Activated CD4-positive, alpha-beta T cell treated with anti-CD3 and anti-CD28 coated beads, Interleukin-2, amount 50 U/mL, for 4 hours (primary cell): ENCODE measurements at regions not wholly inside any gene's neighbourhood (a gene's known extent, or its start where the extent isn't known, plus 50 kb on each side); places are given as distances from the start of the nearest gene placed in this dataset.

Experiments
- DNase-seq, 2 experiments: peaks; one replicate each; pipeline ENCODE4 v3.0.0-alpha.2; 2020

DNA sequence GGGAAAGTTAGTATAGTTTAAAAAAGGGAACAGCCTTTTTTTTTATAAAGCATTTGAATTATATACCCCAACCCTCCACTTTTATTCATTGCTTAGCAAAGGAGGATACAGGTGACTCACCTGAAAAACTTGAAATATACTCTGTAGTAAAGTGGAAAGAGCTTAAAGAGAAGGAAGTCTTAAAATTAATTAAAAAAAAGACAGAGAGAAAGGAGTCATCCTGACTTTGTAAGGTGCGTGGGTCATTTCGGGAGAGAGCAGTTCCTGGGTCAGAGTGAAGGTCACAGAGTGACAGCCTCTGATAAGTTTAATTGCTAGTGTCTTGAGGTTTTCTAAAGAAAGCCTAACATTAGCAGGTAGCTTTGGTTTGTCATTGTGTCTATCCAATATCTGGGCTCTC, 310.3 kb downstream of the KLF5 start:
- no peak for DNase-seq

DNA sequence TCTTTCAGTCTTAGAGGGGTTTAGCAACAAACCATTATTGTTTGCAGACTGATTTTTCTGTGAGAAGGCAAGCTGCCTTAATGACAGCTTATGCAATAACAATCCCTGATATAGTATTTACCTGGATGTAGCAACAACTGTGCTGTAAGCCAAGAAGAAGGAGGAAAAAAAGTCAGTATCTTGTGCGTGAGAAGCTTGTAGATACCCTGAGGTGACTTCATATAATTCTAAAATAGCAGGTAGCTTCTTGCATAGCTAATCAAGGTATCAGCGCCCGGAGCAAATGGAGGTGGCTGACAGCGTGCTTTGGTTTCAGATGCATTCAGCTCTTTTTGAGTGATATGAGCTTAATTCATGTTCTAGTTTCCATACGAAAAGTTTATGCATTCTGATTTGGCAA, 309.8 kb downstream of the KLF5 start:
- DNase-seq = no peak

DNA sequence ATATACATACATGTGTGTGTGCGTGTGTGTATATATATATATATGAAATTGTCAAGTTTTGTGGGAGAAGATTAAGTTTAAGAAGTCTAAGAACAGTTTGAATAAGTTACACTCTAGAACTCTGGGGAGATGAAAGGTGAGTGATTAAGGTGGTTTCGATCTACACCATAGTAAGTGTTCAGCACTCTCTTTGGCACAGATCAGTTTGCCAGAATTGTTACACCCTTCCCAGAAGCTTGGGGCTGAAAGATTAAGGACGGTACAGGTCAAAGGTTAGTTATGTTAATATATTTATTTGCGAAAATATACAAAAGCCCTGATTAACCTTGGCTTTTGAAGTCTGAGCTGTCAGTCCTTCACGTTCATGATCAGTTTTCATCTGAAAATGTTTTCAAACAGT, 309.1 kb downstream of the KLF5 start:
- no peak for DNase-seq

DNA sequence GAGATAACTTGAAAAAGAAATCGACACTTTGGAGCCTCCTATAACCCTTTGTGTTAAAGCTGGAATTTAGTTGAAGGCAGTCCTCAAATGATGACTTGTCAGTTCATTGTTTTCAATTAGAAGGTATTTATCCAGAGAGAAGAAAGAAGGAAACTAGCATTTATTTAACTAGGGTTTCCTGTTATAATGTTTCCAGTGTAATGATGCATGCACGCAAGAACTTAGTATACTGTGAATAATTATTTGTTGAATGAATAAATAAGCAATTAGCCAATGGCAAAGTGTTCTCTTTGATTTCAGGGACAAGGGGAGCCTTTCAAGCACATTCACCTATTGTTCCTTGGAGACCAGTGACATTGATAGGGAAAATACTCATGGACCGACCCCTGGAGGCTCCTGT, 307.4 kb downstream of the KLF5 start:
- DNase-seq = no peak

DNA sequence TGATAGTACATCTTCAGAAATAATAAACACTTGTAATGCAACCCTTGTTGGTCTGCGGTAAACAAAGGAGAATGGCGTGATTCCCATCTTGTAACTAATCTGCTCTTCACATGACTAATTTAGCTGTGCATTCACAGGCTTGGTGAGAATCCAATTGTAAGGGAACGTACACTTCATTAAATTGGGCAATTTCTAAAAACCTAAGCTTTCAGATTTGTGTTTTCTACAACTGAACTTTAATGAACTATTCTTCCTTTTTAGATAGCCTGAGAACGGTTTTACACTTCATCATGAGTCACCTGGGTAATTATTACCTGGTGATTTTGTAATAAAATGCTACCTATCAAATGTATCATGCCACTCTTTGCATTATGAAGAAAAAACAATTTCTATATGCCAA, 306.9 kb downstream of the KLF5 start:
- no peak for DNase-seq

DNA sequence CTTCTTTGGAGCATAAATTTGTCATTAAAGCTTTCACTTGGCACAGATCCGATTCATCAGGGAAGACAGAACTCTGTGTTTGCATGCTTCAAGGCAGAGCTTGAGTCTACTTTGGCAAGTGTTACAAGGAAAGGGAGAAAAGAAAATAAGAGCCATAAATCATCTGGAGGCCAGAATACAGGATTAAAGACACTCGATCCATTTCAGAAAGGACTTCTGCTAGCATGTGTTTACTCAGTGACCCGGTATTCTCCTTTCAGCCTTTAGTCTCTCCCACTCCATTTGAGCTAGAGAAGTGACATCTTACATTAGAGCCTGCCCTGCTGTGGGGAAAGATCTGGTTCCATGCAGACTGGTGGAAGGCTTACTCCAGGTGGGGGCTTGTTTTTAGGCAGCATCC, 306.4 kb downstream of the KLF5 start:
- no peak for DNase-seq

DNA sequence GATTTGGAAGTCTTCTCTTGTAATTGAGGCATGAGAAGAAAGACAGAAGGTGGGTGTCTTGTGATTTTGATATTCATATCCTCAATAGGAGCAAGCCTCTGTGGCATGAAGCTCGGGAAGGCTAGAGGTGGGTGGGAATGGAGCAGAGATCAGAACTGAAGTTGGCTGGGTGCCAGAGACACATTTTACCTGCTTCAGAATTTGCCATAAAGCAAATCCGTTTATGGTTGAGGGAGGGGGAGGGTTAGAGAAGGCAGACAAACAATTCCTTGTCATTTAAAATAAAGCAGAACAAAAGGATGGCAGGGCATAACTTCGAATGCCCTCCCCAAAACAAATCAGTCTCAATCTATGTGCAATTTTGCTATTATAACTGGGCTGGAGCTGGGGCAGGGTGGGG, 305.9 kb downstream of the KLF5 start:
- DNase-seq = no peak

DNA sequence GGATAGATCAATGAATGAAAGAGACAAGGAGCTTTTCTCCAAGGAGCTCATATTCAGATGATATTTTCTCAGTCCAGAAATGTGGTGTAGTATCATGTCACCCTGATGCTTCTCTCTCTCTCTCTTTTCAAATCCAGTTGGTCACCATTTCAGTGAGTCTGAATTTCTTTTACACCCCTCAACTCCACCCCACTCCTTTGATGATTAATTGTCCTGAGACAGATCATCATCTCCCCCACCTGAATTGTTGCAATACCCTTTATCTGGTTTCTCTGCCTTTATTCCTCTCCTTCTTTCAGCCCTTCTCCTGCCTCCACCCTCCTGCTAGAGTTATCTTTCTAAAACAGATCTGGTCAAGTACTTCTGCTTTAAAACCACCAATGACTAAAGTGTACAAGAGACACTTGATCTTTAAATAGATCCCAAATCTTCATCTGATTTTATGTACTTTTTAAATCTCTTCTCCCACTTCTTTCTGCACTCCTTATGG, 299.8 kb downstream of the KLF5 start:
- no peak for DNase-seq

DNA sequence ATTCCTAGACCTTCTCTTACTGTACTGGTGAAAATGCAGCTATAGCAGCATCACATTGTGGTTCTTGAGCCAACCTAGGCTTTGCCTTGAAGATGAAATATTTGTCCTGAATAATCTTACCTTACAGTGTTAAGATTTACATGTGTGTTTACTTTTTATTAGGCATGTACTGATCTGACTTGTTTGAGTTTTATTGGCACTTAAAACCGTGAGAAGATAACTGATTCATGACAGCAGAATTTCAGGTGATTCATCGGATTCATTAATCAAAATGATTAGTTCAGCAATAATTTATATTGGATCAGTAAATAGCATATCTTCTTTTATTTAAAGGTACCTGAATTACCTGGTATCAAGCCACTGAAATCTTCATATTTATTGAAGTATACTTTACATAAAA, 296.3 kb downstream of the KLF5 start:
- DNase-seq = no peak

DNA sequence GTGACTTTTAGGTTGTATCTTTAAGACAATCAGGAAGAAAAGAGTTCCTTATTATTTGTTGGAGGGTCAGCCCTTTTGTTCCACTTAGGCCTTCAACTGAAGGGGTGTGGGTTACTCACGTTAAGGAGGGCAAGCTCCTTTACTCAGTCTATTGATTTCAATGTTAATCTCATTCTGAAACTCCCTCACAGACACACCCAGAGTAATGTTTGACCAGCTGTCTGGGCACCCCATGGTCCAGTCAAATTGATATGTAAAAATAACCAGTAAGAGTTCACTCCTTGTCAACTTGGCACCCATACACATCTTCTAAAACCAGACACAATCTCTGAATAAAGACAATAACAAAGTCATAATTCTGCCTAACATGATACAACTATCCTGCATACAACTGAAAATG, 292.9 kb downstream of the KLF5 start:
- no peak for DNase-seq

DNA sequence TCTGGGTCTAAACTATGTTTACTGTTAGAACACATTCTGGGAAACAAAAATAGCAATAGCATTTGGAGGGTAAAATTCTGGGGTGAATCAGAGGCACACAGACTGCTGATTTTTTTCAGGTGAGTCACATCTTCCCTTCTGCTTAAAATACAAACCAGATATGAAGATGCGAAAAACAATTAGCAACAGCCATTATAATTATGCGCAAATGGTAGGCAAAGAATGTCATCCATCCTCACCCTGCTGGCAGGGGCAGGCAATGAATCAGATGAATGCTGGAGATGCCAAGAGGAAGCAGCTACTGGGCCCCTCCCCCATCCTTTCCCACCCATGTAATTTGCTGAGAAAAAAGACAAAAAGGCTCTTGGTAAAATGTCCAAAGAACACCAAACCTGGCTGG, 282.9 kb downstream of the KLF5 start:
- no peak for DNase-seq

DNA sequence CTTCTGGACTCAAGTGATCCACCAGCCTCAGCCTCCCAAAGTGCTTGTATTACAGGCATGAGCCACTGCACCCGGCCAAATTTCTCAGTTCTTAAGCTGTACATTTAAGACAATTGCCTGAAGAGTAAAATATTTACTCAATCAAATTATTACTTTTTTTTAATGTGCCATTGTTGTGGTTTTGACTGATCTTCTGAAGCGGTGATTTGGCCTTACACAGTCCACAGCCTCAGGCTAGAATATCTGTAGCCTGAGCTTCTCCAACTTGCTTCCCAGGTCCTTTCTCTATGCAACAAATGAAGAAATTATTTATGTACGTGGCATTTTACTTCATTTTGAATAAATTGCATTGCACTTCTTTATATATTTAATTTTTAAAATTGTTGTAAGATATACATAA, 281.3 kb downstream of the KLF5 start:
- no peak for DNase-seq

DNA sequence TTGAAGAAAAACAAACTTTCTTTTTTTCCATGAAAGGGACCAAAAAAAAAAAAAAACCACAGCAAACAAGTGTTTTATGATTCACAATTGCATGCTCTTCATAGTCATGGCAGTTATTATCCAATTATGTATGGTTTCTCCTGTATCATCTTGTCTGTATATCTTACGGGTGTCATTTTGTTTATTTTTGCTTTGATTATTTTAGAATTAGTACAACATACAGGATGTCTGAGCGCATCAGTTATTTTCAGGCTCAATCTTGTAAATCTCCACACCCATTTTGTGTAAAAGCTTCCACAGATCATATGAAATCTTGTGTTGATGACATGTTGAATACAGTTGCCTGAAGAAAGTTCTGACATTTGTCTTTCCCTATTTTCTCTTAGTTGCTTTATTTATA, 280.3 kb downstream of the KLF5 start:
- DNase-seq = no peak

DNA sequence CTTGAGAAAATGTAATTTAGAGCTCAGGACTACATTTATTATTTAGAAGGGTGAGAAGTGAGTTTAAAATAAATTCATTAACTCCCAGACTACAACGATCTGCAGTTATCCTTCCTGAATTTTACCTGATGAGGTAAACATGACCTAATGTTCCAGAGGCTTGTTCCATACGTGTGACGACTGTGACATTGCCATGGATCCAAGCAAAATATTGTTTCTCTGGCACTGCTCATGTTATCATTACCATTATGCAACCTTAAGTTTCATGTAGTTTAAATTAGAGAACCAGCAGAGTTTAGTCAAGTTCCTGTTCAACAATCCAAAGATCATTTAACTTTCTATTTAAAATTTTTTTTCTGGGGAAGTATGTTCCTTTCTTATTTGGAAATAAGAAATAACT, 279.6 kb downstream of the KLF5 start:
- no peak for DNase-seq

DNA sequence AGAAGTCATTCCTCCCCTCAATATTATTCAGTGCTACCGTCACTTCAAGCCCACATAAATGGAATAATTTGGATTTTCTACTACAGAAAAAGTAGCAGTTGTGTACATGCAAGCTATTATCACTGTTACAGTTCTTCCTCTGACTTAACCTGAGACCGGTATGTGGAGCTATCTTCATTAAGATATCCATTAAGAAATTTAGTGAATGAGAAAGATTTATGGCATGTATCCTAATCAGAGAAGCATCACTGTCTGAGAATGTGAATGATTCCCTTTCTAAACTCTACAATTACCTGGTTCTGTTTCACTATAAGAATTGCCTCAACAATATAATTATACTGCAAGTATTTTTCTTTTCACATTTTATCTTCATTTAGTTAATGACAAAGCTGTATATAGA, 278.7 kb downstream of the KLF5 start:
- DNase-seq = no peak

DNA sequence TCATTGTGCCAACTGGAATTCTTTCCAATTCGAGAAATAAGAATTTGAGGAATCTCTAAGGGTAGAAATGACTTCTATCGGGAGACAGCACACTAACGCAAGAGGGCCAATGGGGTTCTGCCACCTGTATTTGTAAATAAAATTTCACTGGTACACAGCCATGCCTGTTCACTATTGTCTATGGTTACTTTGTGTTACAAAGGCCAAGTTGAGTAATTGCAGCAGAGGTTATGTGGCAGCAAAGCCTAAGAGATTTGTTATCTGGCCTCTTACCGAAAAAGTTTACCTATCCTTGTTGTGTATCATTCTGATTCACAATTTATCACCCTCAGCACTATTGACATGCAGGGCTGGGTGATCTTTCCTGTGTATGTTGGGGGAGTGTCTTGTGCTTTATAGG, 278.0 kb downstream of the KLF5 start:
- DNase-seq = no peak

DNA sequence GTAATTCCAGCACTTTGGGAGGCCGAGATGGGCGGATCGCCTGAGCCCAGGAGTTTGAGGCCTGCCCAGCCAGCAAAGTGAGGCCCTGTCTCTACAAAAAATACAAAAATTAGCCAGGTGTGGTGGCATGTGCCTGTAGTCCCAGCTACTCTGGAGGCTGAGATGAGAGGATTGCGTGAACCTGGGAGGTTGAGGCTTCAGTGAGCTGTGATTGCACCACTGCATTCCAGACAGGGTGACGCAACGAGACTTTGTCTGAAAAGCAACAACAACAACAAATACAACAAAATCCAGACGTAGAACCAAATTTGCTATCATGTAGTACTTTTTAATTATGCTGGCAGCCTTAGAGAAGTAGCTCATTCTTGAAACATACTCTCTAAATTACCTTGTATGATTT, 277.1 kb downstream of the KLF5 start:
- DNase-seq = no peak

DNA sequence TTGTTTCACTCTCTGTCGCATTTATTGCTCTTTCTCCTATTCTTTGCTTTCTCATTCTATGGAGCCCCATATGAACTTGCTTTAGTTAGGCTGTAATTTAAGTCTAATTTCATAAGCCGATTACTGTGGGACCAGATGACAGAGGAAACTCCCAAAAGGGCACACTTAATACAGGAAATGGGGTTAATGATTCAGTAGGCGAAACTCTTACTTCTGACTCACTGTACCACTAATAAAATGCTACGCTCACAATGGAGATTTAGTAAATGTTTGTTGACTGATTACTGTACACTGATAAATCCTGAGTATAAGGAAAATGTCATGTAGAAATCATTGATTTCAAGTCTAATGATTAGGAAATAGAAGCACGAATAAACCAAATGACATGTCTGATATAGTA, 276.4 kb downstream of the KLF5 start:
- no peak for DNase-seq

DNA sequence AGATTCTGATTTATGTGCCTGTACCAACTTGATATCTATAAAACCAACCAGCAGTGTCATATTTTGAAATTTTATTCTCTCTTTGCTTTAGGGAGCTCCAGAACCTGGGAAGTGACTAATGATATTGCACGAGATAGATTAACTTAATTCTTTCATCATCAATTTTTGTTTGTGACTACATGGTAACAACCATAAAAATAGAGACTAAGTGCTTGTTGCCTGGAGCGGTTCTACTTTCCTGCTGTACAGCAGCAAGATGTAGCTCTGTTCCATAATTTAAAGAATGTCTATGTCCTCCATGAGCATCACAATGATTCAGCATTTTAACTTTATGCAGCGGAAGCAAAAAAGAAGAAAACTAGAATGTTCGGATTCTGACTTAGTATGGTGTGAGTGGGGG, 275.6 kb downstream of the KLF5 start:
- DNase-seq = no peak

DNA sequence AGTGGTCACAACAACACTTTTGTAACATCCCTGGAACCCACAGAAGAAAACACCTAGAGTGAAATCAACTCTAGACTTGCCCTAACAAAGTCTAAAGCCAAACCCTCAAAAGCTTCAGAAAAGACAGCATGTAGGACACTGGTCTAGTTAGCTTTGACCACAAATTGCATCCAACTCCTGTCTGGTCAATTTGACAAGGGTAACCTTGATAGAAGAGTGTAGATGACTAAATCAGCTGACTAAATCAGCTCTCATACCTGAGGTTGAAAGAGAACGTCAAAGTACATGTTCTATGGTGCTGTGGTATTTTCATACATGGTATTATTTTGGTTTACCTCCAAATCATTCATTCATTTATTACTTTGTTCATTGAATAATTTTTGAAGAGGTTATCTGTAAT, 272.8 kb downstream of the KLF5 start:
- DNase-seq = no peak

DNA sequence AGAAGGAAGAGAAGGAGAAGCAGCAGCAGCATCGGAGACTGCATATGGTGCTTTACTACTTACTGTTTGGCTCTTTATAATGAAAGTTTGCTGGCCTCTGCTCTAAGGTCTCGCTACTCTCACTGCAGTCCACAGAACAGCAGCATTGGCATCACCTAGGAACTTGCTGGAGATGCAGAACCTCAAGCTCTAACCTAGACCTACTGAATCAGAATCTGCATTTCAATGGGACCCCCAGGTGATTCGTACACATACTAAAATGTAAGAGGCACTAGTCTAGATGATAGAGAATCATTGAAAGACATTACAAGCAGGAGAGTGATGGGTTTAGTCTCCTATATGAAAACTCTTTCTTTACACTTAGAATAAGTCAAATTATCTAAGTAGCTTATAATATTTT, 270.6 kb downstream of the KLF5 start:
- no peak for DNase-seq

DNA sequence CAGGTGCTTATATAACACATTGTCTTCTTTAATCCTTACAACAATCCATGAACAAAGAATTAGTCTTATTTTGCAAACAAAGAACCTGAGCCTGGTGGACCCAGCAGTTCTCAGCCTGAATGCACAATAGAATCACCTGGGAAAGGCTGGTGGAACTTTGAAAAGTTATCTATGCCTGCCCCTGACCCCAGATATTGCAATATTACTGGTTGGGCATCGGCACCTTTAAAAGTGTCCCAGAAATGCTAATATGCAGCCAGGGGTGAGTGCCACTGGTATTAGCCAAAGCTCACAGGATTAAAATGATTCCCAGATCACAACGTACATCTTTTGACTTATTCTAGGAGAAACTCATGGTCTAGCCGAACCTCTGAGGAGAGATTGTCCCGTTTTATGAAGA, 268.8 kb downstream of the KLF5 start:
- no peak for DNase-seq

DNA sequence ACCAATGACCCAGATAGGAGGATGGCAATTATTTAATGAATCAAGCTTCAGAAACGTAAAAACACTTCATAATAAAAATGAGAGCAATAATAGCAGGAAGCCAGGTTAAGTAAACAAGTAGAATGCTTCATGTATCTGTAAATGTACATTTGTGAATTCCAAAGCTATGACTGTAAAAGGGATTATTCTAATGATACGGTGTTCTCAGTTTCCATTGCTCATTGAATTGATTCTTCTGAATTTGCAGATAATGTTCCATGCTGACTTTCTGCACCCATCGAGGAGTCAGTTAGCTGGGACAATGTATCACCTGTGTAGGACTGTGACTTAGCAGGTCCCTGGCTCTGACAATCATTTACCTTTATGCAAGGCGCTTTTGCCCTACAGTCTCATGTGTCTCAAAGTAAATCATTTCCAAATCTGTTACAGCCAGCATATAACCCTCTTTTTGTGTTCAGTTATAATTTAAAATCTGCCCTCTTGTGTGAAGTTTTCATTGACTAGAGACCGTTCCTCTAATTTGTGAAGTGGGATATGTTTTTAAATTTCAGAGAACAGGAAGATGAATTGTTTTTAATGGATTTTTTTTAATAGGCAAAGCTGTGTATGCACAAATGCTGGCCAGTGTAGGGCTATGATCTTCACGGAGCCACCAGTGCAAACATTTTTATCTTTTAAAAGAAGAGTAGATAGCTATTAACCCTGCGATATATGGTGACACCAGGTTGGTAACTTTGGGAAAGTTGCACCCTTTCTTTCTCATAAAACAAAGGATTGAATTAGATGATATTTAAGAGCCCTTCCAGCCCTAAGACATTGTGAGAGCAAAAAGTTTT, 267.1 kb downstream of the KLF5 start:
- DNase-seq = no peak

DNA sequence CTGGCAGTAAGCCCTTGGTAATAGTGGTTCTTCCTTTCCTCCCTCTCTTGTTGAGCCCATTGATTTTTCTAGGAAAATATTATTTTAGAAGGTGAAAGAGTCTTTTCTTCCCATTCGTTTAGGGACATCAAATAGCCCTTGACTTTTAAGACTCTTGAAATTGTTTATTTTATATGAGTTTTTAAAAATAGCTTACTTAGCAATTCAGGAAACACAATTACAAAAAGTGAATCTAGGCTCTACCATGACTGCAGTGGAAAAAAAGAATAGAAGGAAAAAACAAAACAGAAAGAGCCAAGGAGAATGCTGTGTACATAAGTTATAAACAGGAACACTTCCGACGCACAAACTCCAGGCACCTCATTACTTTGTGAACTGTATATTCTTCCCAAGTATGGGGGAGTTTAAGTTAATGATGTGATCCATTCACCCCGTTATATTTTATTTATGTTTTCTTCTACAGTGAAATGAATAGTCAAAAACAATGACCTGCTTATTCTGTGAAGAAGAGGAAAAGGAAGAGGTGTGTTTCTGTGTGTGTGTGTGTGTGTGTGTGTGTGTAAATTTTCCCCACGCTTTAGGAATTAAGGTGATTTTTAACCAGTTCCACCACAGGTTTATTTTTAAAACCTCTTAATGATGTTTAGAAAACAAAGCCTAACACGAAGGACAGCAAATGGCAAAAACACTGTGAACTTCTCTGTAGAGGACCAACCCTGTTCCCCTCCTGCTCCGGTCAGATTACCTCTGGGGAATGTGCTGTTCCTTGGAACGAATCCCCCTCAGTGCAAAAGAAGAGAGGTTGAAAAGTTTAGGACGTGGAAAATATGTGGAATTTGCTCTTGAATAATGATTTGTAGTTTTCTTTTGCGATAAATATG, 266.3 kb downstream of the KLF5 start:
- DNase-seq = no peak
